Hepatocyte (in vitro differentiated cells): ENCODE measurements at regions not wholly inside any gene's neighbourhood (a gene's known extent, or its start where the extent isn't known, plus 50 kb on each side); places are given as distances from the start of the nearest gene placed in this dataset.
"Not testable (repeated sequence)": the region's sequence is repeated elsewhere in the genome, so short reads cannot be mapped to it uniquely, and the experiment has no call there.

Source experiments
- DNase-seq: peaks from one replicate; pipeline ENCODE4 v3.0.0-alpha.2; 2016; ENCODE audit warnings: low spot score
- H2AFZ ChIP-seq: fragments of 200-600 bp; sonication (generic); 2 replicates; pipeline ENCODE4 v1.6.0; 2016; ENCODE audit warnings: antibody characterized with exemption, mild to moderate bottlenecking
- H3K27ac ChIP-seq: fragments of 200-600 bp; sonication (generic); 2 replicates; pipeline ENCODE4 v1.5.1; 2016; ENCODE audit warnings: mild to moderate bottlenecking
- H3K27me3 ChIP-seq: fragments of 200-600 bp; sonication (generic); 2 replicates; pipeline ENCODE4 v1.6.1; 2016
- H3K36me3 ChIP-seq: fragments of 200-600 bp; sonication (generic); replicated peaks from 2 replicates; pipeline ENCODE4 v1.5.1; 2016; ENCODE audit warnings: low read depth; ENCODE audit not compliant: insufficient read depth
- H3K4me1 ChIP-seq: fragments of 200-600 bp; sonication (generic); 2 replicates; pipeline ENCODE4 v1.5.1; 2016; ENCODE audit warnings: mild to moderate bottlenecking, moderate library complexity; ENCODE audit not compliant: insufficient read depth
- H3K4me2 ChIP-seq: fragments of 200-600 bp; sonication (generic); 2 replicates; pipeline ENCODE4 v1.6.0; 2016
- H3K4me3 ChIP-seq: fragments of 200-600 bp; sonication (generic); 2 replicates; pipeline ENCODE4 v1.5.1; 2016; ENCODE audit warnings: mild to moderate bottlenecking
- H3K79me2 ChIP-seq: fragments of 200-600 bp; sonication (generic); 2 replicates; pipeline ENCODE4 v1.6.0; 2017; ENCODE audit warnings: mild to moderate bottlenecking
- H3K9me2 ChIP-seq: fragments of 200-600 bp; sonication (generic); replicated peaks from 2 replicates; pipeline ENCODE4 v1.6.0; 2017; ENCODE audit warnings: mild to moderate bottlenecking; ENCODE audit not compliant: insufficient read depth
- H3K9me3 ChIP-seq: fragments of 200-600 bp; sonication (generic); 2 replicates; pipeline ENCODE4 v1.5.1; 2016; ENCODE audit warnings: low read depth, mild to moderate bottlenecking
- H4K20me1 ChIP-seq: fragments of 200-600 bp; sonication (generic); 2 replicates; pipeline ENCODE4 v1.6.0; 2016; ENCODE audit warnings: mild to moderate bottlenecking; ENCODE audit not compliant: insufficient read depth, poor library complexity, severe bottlenecking
- CTCF ChIP-seq: fragments of 200-600 bp; sonication (generic); IDR thresholded peaks from 2 replicates; pipeline ENCODE4 v1.5.1; 2016; ENCODE audit warnings: antibody characterized with exemption, mild to moderate bottlenecking; ENCODE audit not compliant: poor library complexity
- EZH2 ChIP-seq: fragments of 200-600 bp; sonication (generic); IDR thresholded peaks from 2 replicates; pipeline ENCODE4 v1.6.1; 2016; ENCODE audit warnings: antibody characterized with exemption, mild to moderate bottlenecking, borderline replicate concordance
- EZH2phosphoT487 ChIP-seq: fragments of 200-600 bp; sonication (generic); IDR thresholded peaks from one replicate; pipeline ENCODE4 v1.6.1; 2018; ENCODE audit warnings: antibody characterized with exemption, mild to moderate bottlenecking, low read depth, moderate library complexity; ENCODE audit not compliant: unreplicated experiment, severe bottlenecking
- WGBS: methylation state at CpG from one replicate; pipeline ENCODE4 v1.1.6; 2016; ENCODE audit warnings: low lambda C conversion rate; ENCODE audit errors: missing lambda C conversion rate; 5-methylcytosine and 5-hydroxymethylcytosine counted together

GRCh38 chr6:82801083-82801482 is 264.6 kb downstream of the UBE3D start:
- DNase-seq: no peak
- H3K36me3 ChIP-seq: no peaks in the 10 kb centered on the region
- no peaks in the 10 kb centered on the region for H3K79me2 ChIP-seq
- no peak overlapping the region for H3K4me3 ChIP-seq
- no peaks in the 10 kb centered on the region for H4K20me1 ChIP-seq
- WGBS: 91% methylated on average over 2 of the region's 2 CpGs
- no peaks in the 10 kb centered on the region for H3K9me2 ChIP-seq
- H3K4me2 ChIP-seq: no peak overlapping the region
- TF ChIP-seq EZH2phosphoT487 (no peak), CTCF (no peak), EZH2 (no peak)
- H3K9me3 ChIP-seq: no peaks in the 10 kb centered on the region
- H3K4me1 ChIP-seq: no peaks in the 10 kb centered on the region
- no peak overlapping the region for H3K27ac ChIP-seq
- no peak overlapping the region for H2AFZ ChIP-seq
- no peaks in the 10 kb centered on the region for H3K27me3 ChIP-seq

GRCh38 chr6:82816243-82816642 is 249.4 kb downstream of the UBE3D start:
- H3K36me3 ChIP-seq, H3K27ac ChIP-seq, DNase-seq, H2AFZ ChIP-seq, H3K9me2 ChIP-seq, H3K4me1 ChIP-seq, H3K27me3 ChIP-seq, H3K79me2 ChIP-seq, H3K4me2 ChIP-seq, H4K20me1 ChIP-seq, H3K4me3 ChIP-seq, H3K9me3 ChIP-seq: not testable (repeated sequence)

- no peak overlapping the region for H2AFZ ChIP-seq
- TF ChIP-seq CTCF (no peak), EZH2 (no peak), EZH2phosphoT487 (no peak)
Measured at GRCh38 chr6:82818727-82819126, 246.9 kb downstream of the UBE3D start.

GRCh38 chr6:82823361-82823760 is 242.3 kb downstream of the UBE3D start:
- H3K4me3 ChIP-seq: no peak overlapping the region
- H3K4me2 ChIP-seq: no peak overlapping the region
- H4K20me1 ChIP-seq: no peaks in the 10 kb centered on the region
- H3K27ac ChIP-seq: no peak overlapping the region
- no peak for DNase-seq
- H3K9me2 ChIP-seq: no peaks in the 10 kb centered on the region
- H3K79me2 ChIP-seq: no peaks in the 10 kb centered on the region
- no peaks in the 10 kb centered on the region for H3K36me3 ChIP-seq
- H2AFZ ChIP-seq: no peak overlapping the region
- H3K9me3 ChIP-seq: no peaks in the 10 kb centered on the region
- TF ChIP-seq EZH2phosphoT487 (no peak), EZH2 (no peak), CTCF (no peak)
- H3K27me3 ChIP-seq: no peaks in the 10 kb centered on the region
- H3K4me1 ChIP-seq: no peaks in the 10 kb centered on the region

More at GRCh38 chr6:82818727-82819126, 246.9 kb downstream of the UBE3D start:
- Histone ChIP-seq H3K27me3 (no peaks in the 10 kb centered on the region), H3K36me3 (no peaks in the 10 kb centered on the region), H3K4me2 (no peak overlapping the region), H3K4me1 (no peaks in the 10 kb centered on the region), H3K9me2 (no peaks in the 10 kb centered on the region), H4K20me1 (no peaks in the 10 kb centered on the region), H3K79me2 (no peaks in the 10 kb centered on the region), H3K4me3 (no peak overlapping the region), H3K9me3 (no peaks in the 10 kb centered on the region), H3K27ac (no peak overlapping the region)
- no peak for DNase-seq
- 83% methylated on average over 3 of the region's 3 CpGs for WGBS
